ENCODE measurements at regions not wholly inside any gene's neighbourhood (a gene's known extent, or its start where the extent isn't known, plus 50 kb on each side); places are given as distances from the start of the nearest gene placed in this dataset.
A peak's percentile ranks its signal among the peaks of the same experiment; 100 is the strongest.

DNA sequence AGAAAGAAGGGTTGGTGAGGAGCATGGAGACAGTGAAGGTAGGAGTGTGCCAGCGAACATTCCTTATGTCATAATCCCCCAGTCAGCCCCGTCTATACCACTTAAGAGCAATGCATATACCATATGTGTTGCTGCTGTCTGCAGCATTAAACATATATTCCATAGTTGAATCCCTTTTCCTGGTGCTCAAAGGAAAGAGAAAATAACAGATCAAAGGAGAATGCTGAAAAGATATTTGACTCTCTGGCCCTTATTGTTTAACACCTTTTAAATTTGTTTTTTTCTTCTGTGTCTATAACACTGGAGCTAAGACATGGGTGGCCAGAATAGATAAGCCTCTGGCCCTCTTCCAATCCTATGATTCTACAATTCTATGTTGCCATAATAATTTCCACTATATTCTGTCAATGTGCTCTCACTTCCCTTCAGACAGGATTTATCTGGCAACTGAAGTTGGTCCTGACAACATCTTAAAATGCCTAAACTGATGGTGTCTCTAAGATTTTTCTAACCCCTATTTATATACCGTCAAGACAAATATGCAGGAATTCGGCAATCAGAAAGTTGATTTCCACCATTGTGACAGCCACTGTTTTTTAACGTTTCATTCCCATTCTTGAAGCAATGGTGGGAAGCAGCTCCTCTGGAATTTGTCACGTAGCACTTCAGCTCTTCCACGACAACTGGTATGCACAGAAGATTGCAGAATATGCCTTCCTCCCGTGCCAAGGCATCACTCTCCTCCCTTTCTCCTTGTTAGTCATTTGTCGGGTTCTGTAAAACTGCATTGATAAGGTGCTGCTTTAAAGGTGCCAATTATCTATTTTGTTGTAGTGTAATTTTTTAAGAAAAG lies 204.7 kb downstream of the BCAT1 start (continued):
- TF ChIP-seq, protein P1, sequence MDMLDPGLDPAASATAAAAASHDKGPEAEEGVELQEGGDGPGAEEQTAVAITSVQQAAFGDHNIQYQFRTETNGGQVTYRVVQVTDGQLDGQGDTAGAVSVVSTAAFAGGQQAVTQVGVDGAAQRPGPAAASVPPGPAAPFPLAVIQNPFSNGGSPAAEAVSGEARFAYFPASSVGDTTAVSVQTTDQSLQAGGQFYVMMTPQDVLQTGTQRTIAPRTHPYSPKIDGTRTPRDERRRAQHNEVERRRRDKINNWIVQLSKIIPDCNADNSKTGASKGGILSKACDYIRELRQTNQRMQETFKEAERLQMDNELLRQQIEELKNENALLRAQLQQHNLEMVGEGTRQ (CRISPR knock-in tag; IDR thresholded peaks at IDR 0.05): no peak
- TF ChIP-seq DACH1 (IDR thresholded peaks at IDR 0.05; ENCODE audit: partially characterized antibody) (no peak), SMAD2 (IDR thresholded peaks at IDR 0.05; ENCODE audit: low read depth, low read length) (no peak), ZNF24 (IDR thresholded peaks at IDR 0.05) (no peak), MEF2A (IDR thresholded peaks at IDR 0.05; ENCODE audit: control insufficient read depth, low read depth, low read length) (no peak), MBD1 (CRISPR knock-in tag; IDR thresholded peaks at IDR 0.05) (no peak), HMG20B (CRISPR knock-in tag; IDR thresholded peaks at IDR 0.05) (no peak), ZNF431 (CRISPR knock-in tag; IDR thresholded peaks at IDR 0.05) (no peak), TRIM24 (IDR thresholded peaks at IDR 0.05) (peak in 1 of 2 experiments; percentile 47; a peak in 2 of 4 replicates), ZNF444 (CRISPR knock-in tag; IDR thresholded peaks at IDR 0.05) (no peak), CHCHD3 (CRISPR knock-in tag; IDR thresholded peaks at IDR 0.05) (no peak), POLR2H (tag; IDR thresholded peaks at IDR 0.05; ENCODE audit: low read depth) (no peak), ZFX (CRISPR knock-in tag; IDR thresholded peaks at IDR 0.05) (no peak), PKNOX1 (IDR thresholded peaks at IDR 0.05) (0 out of 2 replicates have a peak, but pooled peaks have one; percentile 5), PCBP1 (IDR thresholded peaks at IDR 0.05; ENCODE audit: low read depth, low read length, poor library complexity, severe bottlenecking) (no peak), SLC30A9 (CRISPR knock-in tag; IDR thresholded peaks at IDR 0.05) (no peak), PATZ1 (CRISPR knock-in tag; IDR thresholded peaks at IDR 0.05; ENCODE audit: borderline replicate concordance) (no peak), NCOA2 (IDR thresholded peaks at IDR 0.05; ENCODE audit: partially characterized antibody in 2 of 2) (peak in 1 of 2 experiments; percentile 29), ZMIZ1 (IDR thresholded peaks at IDR 0.05; ENCODE audit: low read depth in 2 of 2, low read length in 2 of 2) (0 out of 4 replicates have a peak, but pooled peaks of 1 of the 2 experiments have one; percentile 31)
